Endodermal cell (in vitro differentiated cells): ENCODE measurements at regions not wholly inside any gene's neighbourhood (a gene's known extent, or its start where the extent isn't known, plus 50 kb on each side); places are given as distances from the start of the nearest gene placed in this dataset.

Experiments used
- DNase-seq: peaks from one replicate; pipeline ENCODE4 v3.0.0-alpha.2; 2017
- H3K27ac ChIP-seq: 2 replicates; pipeline ENCODE4 v1.5.1; 2013; ENCODE audit warnings: mild to moderate bottlenecking, low read depth, low read length, moderate library complexity
- H3K27me3 ChIP-seq: 2 replicates; pipeline ENCODE4 v1.6.1; 2013; ENCODE audit warnings: mild to moderate bottlenecking, low read length, moderate library complexity; ENCODE audit not compliant: insufficient read depth, control insufficient read depth, poor library complexity, severe bottlenecking
- H3K36me3 ChIP-seq: 2 replicates; pipeline ENCODE4 v1.7.0; 2013; ENCODE audit warnings: mild to moderate bottlenecking, low read length, moderate library complexity; ENCODE audit not compliant: control insufficient read depth, insufficient read depth
- H3K4me1 ChIP-seq: one replicate; pipeline ENCODE4 v1.7.0; 2013; ENCODE audit warnings: low read length; ENCODE audit not compliant: control insufficient read depth, insufficient read depth
- H3K4me3 ChIP-seq: 2 replicates; pipeline ENCODE4 v1.5.1; 2013; ENCODE audit warnings: mild to moderate bottlenecking, low read length, moderate library complexity
- H3K9ac ChIP-seq: 2 replicates; pipeline ENCODE4 v1.6.1; 2013; ENCODE audit warnings: mild to moderate bottlenecking, low read length, moderate library complexity; ENCODE audit not compliant: poor library complexity, severe bottlenecking; ENCODE audit errors: extremely low read depth
- H3K9me3 ChIP-seq: 2 replicates; pipeline ENCODE4 v1.6.1; 2013; ENCODE audit warnings: mild to moderate bottlenecking, low read length, moderate library complexity; ENCODE audit not compliant: control insufficient read depth
- H3K27ac Mint-ChIP-seq: 2 replicates; pipeline ENCODE4 v1.8.0; 2020; ENCODE audit warnings: mixed read lengths
- H3K27me3 Mint-ChIP-seq: 2 replicates; pipeline ENCODE4 v1.8.0; 2021; ENCODE audit warnings: mild to moderate bottlenecking, mixed read lengths; ENCODE audit not compliant: insufficient read depth
- H3K36me3 Mint-ChIP-seq: 2 replicates; pipeline ENCODE4 v1.8.0; 2020; ENCODE audit warnings: low read depth, mixed read lengths
- H3K4me1 Mint-ChIP-seq: 2 replicates; pipeline ENCODE4 v1.8.0; 2020; ENCODE audit warnings: mixed read lengths
- H3K4me3 Mint-ChIP-seq: 2 replicates; pipeline ENCODE4 v1.8.0; 2020; ENCODE audit warnings: mild to moderate bottlenecking, moderate library complexity, mixed read lengths
- H3K9me3 Mint-ChIP-seq: 2 replicates; pipeline ENCODE4 v1.8.0; 2020; ENCODE audit warnings: mild to moderate bottlenecking, mixed read lengths
- CTCF ChIP-seq: fragments of 200-600 bp; sonication (generic); conservative IDR thresholded peaks from 2 replicates; pipeline ENCODE4 v1.5.0; 2021; ENCODE audit warnings: antibody characterized with exemption, mild to moderate bottlenecking
- WGBS, 2 experiments: methylation state at CpG; one replicate each; pipeline versions ENCODE4 v1.1.5 to v1.1.7; 2013; ENCODE audit warnings: missing lambda C conversion rate in 2 of 2, mixed read lengths in 1 of 2; ENCODE audit not compliant: insufficient coverage in 1 of 2, insufficient read length in 1 of 2; 5-methylcytosine and 5-hydroxymethylcytosine counted together

GRCh38 chr2:15773846-15774245 is 166.5 kb upstream of the MYCN start:
- H3K36me3 Mint-ChIP-seq = no peaks in the 10 kb centered on the region
- H3K36me3 ChIP-seq = no peaks in the 10 kb centered on the region
- no peak for TF ChIP-seq CTCF
- peaks cover 3% of the 10 kb centered on the region for H3K4me1 Mint-ChIP-seq
- H3K27ac ChIP-seq = no peak overlapping the region
- no peak overlapping the region for H3K4me3 ChIP-seq
- no peaks in the 10 kb centered on the region for H3K4me1 ChIP-seq
- no peaks in the 10 kb centered on the region for H3K9me3 ChIP-seq
- no peaks in the 10 kb centered on the region for H3K9me3 Mint-ChIP-seq
- H3K27ac Mint-ChIP-seq = no peak overlapping the region
- H3K27me3 Mint-ChIP-seq = no peaks in the 10 kb centered on the region
- no peak overlapping the region for H3K4me3 Mint-ChIP-seq
- H3K9ac ChIP-seq = no peak overlapping the region
- no peak for DNase-seq
- H3K27me3 ChIP-seq = no peaks in the 10 kb centered on the region
- WGBS, 2 experiments = 83 to 91% methylated on average over 2 to 5 of the region's 5 CpGs

DNA sequence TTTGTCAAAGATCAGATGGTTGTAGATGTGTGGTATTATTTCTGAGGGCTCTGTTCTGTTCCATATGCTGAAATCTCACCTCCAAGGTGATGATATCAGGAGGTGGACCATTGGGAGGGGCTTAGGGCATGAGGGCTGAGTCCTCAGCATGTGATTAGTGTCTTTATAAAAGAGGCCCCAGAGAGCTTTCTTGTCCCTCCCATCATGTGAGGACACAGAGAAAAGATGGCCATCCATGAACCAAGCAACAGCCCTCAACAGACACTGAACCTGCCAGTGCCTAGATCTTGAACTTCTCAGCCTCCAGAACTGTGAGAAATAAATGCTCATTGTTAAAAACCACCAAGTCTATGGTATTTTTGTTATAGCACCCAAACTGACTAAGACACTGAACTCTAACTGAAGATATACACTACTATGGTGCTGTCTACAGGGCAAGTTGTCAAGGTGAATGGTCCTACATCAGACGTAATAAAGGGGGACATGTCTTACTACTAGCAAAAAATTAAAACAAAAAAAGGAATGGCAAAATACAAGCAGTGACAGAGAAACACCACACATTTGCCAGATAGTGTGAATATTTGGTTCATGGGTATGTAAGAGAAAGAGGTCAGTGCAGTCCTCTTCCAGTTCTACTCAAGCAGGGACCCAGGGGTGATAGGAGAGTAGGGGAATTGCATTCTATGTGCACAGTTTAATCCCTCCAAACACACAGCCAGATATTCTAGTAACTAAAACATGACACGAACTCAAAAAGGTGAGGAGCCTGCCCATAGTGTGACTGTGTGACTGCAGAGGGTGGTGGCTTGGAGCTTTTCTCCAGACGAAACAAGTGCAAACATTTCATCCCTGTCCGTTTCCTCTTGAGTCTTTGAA is 164.4 kb upstream of the MYCN start:
- H3K27ac ChIP-seq = no peak overlapping the region
- H3K4me1 ChIP-seq = no peaks in the 10 kb centered on the region
- no peaks in the 10 kb centered on the region for H3K27me3 ChIP-seq
- DNase-seq = no peak
- H3K9me3 Mint-ChIP-seq = no peaks in the 10 kb centered on the region
- WGBS, 2 experiments = 89 to 94% methylated on average over 2 to 4 of the region's 4 CpGs
- H3K27ac Mint-ChIP-seq = no peak overlapping the region
- H3K27me3 Mint-ChIP-seq = no peaks in the 10 kb centered on the region
- H3K4me3 ChIP-seq = no peak overlapping the region
- no peak for TF ChIP-seq CTCF
- H3K4me1 Mint-ChIP-seq = no peaks in the 10 kb centered on the region
- no peaks in the 10 kb centered on the region for H3K36me3 ChIP-seq
- H3K9me3 ChIP-seq = no peaks in the 10 kb centered on the region
- H3K9ac ChIP-seq = no peak overlapping the region
- H3K36me3 Mint-ChIP-seq = no peaks in the 10 kb centered on the region
- no peak overlapping the region for H3K4me3 Mint-ChIP-seq

DNA sequence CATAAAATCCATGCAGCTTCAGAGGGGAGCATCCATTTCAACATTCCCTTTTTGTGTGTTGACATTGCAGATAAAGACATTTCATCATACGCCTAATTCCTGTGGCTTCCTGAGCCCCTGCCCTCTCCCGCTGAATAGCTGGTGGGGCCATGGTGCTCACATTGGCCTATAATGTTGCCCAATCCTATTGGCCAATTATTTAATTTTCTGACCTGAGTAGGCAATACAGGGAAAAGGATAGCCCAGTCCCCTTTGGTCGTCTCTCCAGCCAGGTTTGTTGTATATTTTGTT is 163.8 kb upstream of the MYCN start:
- Mint-ChIP-seq H3K27me3 (no peaks in the 10 kb centered on the region), H3K27ac (no peak overlapping the region), H3K4me3 (no peak overlapping the region), H3K9me3 (no peaks in the 10 kb centered on the region), H3K36me3 (no peaks in the 10 kb centered on the region), H3K4me1 (peaks cover 4% of the 10 kb centered on the region)
- whole genome bisulfite sequencing, 2 experiments = 91 to 100% methylated on average over 2 to 3 of the region's 3 CpGs
- no peaks in the 10 kb centered on the region for H3K4me1 ChIP-seq
- H3K4me3 ChIP-seq = no peak overlapping the region
- no peak for TF ChIP-seq CTCF
- H3K27me3 ChIP-seq = no peaks in the 10 kb centered on the region
- no peak overlapping the region for H3K27ac ChIP-seq
- no peaks in the 10 kb centered on the region for H3K9me3 ChIP-seq
- H3K9ac ChIP-seq = no peak overlapping the region
- no peak for DNase-seq
- no peaks in the 10 kb centered on the region for H3K36me3 ChIP-seq
